Fibroblast of the conjunctiva (primary cell): ENCODE measurements at regions not wholly inside any gene's neighbourhood (a gene's known extent, or its start where the extent isn't known, plus 50 kb on each side); places are given as distances from the start of the nearest gene placed in this dataset.
"Not testable (repeated sequence)": the region's sequence is repeated elsewhere in the genome, so short reads cannot be mapped to it uniquely, and the experiment has no call there.

ENCODE experiments used
- DNase-seq: peaks from one replicate; pipeline ENCODE4 v3.0.0-alpha.2; 2010; ENCODE audit warnings: low read depth

DNA sequence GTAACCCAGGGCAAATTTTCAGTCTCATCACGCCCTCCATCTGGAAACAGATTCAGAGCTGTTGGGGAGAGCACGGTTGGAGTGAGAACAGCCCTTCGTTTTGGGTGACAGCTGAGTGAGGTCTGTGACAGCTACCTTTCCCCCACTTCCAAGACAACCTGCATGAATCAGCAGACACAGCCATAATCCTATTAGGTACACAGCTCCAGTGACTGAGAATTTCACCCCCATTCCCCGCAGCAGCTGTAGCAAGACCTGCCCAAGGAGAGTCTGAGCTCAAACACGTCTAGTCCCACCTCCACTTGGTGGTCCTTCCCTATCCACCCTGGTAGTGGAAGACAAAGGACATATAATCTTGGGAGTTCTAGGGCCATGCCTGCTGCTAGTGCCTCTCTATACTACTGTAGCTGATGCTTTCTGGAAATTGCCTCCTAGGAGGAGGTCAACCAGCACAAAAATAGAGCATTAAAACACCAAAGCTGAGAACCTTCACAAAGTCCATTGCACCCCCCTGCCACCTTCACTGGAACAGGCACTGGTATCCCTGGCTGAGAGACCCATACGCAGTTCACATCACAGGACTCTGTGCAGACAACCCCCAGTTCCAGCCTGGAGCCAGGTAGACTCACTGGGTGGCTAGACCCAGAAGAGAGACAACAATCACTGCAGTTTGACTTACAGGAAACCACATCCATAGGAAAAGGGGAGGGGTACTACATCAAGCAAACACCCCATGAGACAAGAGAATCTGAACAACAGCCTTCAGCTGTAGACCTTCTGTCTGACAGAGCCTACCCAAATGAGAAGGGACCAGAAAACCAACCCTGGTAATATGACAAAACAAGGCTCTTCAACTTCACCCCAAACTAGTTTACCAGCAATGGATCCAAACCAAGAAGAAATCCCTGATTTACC, 448.6 kb upstream of the CBLB start:
- no peak for DNase-seq

DNA sequence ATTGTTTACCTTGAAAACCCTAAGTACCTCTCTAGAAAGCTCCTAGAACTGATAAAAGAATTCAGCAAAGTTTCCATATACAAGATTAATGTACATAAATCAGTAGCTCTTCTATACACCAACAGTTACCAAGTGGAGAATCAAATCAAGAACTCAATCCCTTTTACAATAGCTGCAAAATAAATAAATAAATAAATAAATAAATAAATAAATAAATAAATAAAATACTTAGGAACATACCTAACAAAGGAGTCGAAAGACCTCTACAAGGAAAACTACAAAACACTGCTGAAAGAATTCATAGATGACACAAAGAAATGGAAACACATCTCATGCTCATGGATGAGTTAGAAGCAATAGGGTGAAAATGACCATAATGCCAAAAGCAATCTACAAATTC, 452.6 kb upstream of the CBLB start:
- DNase-seq = not testable (repeated sequence)

DNA sequence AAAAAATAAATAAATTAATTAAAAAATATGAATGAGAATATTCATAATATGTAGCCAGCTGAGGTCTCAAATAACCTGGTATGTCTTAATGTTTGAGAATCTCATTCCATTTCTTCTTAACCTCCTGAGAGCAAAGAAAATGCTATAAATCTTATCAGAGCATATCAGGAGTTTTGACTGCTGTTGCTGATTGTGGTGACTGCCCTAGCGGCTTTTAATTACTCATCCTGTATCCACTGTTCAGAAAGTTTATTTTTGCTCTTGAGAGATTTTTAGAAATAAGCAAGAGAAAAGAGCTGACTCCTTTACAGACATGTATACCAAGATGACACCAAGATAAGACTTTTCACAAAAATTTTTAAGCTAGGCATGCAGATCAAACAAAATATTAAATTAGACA, 454.8 kb upstream of the CBLB start:
- DNase-seq = no peak

DNA sequence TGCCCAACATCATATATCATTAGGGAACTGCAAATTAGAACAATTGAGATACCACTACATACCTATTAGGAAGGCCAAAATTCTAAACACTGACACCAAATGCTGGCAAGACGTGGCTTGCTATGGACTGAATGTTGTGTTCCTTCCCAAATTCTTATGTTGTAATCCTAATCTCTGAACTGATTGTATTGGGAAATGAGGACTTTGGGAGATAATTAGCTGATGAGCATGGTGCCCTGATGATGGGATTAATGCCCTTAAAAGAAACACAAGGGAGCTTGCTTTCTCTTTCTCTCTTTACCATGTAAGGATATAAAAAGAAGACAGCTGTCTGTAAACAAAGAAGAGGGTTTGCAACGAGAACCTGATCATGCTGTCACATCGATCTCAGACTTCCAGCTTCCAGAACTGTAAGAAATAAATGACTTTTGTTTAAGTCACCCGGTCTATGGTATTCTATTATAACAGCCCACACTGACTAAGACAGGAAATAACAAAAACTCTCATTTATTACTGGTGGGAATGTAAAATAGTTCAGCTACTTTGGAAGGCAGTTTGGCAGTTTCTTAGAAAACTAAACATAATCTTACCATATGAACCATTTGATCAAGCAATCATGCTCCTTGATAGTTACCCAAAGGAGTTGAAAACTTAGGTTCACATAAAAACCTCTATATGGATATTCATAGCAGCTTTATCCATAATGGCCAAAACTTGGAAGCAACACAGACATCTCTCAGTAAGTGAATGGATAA, 458.3 kb upstream of the CBLB start:
- DNase-seq = no peak

DNA sequence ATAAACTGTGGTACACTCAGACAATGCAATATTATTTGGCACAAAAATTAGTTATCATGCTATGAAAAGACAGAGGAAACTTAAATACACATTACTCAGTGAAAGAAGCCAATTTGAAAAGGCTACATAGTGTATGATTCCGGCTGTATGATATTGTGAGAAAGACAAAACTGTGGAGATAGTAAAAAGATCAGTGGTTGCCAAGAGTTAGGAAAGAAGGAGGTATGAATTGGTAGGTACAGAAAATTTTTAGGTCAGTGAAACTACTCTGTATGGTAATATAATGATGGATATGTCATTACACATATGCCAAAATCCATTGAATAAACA, 458.8 kb upstream of the CBLB start:
- DNase-seq = no peak

DNA sequence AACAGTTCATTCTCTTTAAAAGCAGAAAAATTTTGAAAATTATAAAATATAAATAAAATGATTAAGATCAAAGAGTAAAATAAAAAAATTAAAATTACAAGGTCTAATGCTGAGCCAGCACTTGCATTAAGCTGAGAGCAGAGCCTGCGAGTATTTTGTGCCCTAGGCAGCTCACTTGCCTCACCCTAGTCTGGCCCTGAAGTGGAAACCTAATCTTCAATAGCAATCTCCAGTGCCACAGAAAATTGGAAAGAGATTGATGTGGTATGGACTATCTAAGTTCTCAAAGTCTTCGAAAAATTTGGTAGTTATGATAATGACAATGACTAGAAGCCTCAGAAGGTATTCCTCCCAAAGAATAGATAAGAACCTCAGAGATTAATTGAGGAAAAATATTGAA, 459.4 kb upstream of the CBLB start:
- no peak for DNase-seq

DNA sequence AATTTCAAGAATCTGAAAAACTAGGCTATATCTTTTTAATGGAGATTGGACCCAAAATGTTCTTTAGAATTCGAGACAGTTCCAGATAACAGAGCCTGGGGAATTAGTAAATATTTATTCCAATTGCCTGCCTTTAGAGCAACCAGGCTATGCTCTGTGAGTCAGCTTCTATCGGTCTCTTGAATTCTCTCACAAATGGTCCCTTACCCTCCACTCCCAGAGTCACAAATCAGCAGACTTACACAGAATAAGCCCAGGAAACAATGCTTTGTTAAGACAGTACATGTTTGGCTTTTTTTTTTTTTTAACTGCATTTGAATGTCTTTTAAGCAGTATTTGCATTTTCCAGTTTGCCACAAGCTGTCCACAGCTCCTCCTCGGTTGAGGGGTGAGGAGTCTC, 460.7 kb upstream of the CBLB start:
- no peak for DNase-seq

DNA sequence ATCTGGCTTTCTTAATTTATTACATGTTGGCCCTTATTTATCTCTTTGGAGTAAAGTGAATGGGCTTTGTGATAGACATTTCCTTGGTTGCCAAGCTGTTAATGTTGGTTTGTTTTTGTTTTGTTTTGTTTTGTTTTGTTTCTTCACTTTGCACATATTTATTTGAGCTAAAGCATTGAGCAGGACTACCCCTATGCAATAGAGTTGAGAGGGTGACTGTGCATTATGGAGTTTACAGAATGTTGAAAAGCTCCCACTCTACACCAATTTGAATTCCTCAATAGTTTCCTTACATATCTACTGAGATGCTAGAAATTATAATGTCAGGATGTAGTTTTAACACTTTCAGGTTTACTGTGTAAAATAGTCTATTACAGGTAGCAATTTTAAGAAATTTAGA, 462.8 kb upstream of the CBLB start:
- DNase-seq = no peak

DNA sequence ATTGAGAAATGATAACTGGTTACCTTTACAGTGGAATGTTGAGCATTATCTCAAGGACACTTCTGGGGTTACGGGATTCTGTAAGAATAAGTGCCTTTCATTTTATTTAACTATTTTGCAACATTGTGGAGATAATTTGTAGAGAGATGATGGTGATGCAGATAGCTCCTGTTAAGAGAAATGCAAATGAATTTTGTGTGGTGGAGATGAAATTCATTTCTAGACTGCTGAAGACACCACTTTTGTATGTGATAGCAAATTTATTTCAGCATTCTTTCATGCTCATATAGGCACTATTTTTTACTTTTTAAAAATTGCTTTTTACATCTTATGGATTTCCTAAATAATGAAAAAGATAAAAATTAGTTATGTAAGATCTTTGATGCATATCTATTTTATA, 463.3 kb upstream of the CBLB start:
- no peak for DNase-seq

DNA sequence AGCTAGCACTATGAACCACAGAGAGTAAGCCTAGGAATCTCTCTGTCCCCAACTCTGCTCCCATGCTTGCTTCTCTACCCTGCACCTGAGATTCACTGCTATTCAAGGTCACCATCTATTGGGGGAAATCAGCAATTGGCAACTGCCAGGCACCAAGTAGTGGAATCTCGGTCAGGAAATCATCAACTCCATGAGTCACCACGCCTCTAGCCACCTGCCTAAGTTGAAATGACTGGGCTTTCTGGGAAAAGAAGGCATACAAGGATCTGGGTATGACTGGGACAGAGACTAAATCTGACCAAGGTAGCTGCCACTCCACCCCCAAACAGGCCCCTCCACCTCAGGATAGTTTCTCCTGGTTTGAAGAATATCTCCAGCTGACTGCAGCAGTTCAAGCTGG, 464.1 kb upstream of the CBLB start:
- DNase-seq = no peak

DNA sequence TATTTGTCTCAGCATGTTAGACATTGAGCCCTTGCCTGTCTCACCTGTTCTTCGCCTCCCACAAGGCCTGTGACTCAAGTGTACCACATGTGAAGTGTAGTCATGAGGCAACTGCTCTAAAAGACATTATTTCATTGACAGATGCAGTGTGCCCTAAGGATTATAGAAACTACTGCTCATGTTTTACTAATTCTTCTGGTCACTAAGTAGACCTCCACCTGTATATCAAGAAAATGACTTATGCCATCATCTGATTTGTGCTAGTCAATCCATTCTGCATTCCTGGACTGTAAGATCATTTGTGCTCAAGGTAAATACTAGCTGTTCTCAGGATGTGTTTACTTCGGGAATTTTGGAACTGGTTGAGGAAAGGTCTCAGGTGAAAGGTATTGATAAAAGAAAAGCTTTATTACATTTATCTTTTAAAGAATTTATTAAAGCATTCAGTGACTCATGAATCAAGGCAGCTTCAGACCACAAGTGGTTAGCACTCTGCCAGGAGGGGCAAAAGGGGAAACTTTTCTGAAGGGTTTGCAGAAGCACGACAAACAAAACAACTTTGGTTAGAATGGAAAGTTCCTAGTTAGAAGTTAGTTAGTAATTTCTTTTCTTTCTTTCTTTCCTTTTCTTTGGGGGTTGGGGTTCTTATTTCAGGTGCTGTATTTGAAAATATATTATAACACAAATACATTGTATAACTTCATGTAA, 465.3 kb upstream of the CBLB start:
- peak; percentile 3 for DNase-seq

DNA sequence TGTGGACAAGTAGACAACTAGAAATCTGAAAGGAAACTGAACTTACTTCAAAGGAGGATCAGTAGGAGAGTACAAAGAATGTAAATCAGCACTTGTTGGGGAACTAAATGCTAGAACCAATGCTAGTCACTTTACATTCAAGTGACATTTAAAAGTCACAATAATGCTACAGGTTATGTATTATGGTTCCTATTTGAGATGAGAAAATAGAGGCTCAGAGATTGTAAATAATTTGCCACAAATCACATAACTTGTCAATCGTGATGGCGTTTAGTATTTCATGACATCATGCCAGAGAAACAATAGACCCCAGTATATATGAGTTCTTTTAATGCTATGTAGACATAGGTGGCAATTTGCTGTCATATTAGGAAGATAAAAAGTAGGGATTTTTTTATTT, 467.8 kb upstream of the CBLB start:
- no peak for DNase-seq

DNA sequence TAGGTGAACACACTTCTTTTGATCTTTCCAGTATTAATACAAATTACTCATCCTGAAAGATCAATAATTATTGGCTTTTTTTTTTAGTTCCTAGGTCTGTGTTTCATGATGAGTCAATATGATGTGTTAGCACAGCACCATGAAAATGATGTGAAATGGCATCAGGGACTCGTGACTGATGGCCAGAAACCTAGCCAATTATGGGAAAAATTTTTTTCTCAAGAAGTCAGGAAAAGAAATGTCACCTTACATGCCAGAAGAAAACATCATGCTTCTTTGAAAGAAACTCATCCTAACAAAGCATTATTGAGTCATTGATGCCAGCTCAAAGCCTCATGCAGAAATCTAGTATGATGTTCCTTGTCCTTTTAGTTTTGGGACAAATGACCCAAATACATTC, 468.3 kb upstream of the CBLB start:
- DNase-seq = no peak

DNA sequence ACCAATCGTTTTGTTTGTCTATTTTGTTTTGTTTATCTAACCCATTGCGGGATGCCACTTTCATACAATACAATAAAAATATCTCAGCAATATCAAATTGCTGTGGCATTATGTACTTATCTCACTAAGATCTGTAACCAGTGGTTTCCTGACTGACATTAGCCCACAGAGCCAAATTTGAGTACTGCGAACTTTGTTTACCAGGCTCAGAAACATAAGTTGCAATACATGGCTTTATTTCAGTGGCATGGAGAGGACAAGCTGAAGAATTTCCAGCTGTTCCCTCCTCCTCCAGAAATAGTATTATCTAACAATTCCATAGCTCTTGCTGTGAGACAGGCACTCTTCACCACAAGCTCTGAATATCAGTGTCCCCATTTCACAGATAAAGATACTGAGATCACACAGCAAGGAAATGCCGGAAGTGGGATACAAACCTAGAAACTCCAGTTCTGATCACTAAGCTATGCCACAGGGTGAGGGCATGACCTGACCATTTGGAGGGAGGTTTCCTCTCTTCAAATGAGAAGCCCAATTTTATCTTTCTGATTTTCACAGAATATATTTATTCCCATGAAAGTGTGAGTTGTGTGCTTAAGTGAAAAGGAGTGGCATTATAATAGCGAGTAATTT, 469.9 kb upstream of the CBLB start:
- DNase-seq = no peak

DNA sequence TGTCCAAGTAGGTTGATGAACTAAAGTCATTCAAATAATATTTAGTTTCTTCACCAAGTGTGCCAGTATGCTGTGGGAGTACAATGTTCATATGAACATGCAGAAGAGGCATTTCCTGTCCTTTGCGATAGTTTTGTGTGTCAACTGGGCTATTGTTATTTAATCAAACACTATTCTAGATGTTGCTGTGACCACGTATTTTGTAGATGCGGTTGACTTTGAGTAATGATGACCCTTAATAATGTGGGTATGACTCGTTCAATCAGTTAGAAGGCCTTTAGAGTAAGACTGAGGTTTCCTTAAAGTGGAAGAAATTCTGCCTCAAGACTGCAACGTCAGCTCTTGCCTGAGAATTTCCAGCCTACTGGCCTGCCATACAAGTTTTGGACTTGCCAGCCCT, 470.7 kb upstream of the CBLB start:
- no peak for DNase-seq

DNA sequence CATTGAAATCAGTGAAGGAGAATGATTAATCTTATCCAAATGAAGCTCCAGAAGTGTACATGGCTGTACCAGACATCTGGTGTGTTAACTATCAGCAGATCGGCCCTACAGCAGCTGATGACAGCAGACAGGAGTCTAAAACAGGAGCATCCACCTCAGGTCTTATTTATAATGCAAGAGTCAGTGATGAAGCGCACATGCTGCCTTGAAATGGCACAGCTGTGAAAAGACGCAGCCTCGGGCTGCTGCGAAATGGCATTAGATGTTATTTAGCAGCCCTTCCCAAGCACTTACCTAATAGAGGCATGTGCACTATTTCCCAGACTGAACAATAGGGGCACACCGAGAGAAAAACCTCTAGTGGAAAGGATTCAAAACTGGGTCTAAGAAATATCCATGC, 472.3 kb upstream of the CBLB start:
- no peak for DNase-seq

DNA sequence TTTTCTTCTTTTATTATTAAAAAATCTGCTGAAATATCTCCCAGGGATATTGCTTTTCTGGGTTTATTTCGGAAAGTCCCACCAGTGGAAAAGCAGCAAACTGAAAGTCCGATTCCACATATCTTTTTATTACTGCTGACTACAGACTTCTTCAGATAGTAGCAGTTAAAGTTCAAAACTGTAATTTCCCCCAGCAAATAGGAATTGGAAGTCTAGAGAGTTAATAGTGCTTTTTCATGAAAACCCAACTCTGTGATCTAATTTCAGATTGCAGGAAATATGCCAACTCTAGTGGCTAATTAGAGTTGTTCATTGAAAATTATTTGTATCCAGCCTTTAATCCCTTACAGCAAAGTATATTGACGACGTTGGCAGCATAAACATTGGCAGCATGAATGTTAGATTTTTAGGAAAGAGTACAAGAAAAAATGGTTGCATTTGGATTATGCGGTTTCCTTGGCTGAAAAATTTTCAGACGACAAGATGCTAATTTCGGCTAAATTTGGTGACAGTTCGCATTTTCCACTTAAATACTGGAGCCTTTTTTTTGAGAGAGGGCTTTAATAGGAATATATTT, 472.9 kb upstream of the CBLB start:
- DNase-seq = no peak

DNA sequence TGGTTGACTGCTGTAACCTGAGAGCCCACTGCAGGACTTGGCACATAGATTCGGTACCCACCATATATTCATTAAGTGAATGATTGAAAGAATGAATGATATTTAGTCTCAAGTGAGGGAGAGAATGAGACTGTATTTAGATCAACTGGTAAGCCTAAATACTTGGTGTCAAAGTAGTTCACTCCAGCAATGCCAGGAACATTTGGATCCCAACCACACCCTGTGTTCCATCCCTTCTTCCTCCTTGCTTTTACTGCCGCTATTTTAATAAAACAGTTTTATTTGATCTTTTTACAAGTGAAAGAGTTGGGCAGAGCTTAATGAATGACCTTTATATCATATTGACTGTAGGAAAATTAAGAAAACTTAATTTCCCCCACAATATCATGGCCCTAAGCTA, 473.6 kb upstream of the CBLB start:
- DNase-seq = no peak

DNA sequence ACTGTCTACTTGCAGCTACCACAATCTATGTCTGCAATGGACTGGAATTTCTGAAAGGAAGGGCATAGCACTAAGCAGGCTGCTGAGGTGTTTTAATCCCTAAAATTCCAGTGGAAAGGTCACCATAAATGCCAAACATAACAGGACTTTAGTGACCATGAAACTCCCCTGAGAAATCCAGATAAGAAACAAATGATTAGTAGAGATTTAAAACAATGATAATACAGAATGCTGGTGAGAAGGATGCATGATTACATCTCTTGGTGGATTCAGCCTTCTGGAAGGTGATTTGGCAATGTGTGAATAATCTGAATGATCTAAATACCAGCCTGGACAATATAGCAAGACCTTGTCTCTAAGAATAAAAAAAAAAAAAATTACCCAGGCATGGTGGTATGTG, 475.0 kb upstream of the CBLB start:
- DNase-seq = no peak

DNA sequence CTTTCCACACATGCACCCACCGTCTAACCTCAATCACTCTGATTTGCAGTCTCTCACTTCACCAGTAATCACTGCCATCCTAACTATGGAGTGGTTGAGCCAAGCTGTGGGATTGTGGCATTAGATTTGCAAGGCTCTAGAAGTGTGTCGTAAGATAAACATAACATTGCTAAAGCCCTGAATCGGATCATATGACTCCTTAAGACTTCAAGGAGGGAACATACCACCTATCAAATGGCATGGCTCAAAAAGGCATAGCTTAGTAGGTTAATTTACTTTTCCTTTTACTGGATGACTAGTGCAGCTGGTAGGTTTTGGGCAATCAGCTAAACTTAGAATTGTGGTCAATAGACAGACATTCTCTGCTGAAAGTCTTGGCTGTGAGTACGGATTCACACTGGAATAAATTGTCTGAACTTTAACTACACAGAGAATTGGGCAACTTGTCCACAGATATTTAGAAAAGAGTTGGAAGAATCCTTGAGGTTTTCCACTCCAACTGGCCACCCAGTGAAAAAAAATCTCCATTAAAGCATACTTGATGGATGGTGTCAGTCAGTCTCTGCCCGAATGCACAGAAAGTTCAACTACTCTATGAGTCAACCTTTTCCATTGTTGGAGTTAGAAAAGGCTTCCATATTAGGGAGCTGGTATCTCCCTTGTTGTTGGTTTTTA, 476.7 kb upstream of the CBLB start:
- peak; percentile 87 for DNase-seq

DNA sequence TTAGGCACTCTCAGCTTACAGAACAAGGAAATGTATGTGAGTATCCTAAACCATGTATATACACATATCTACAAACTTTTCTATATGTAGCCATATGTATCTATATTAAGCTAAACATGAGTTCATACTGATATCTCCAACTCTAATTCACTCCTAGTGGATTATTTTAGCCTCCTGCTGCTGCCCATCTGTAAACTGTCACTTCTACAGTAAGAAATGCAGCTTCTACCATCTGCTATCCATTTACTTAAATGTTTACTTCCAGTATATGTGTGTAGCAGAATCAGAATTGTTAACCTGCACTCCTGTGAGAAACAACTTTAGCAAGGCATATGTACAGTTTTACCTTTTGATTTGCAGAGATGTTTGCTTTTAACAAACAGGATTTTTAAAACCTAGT, 478.5 kb upstream of the CBLB start:
- no peak for DNase-seq
